ENCODE measurements at regions not wholly inside any gene's neighbourhood (a gene's known extent, or its start where the extent isn't known, plus 50 kb on each side); places are given as distances from the start of the nearest gene placed in this dataset.
"Not testable (repeated sequence)": the region's sequence is repeated elsewhere in the genome, so short reads cannot be mapped to it uniquely, and the experiment has no call there.

GRCh38 chr4:156146571-156146970 is 192.9 kb upstream of the CTSO start:
- no peak for DNase-seq

- DNase-seq = no peak
These were observed 191.3 kb upstream of the CTSO start for GRCh38 chr4:156144961-156145360.

- no peak for DNase-seq
These were observed 185.2 kb upstream of the CTSO start for GRCh38 chr4:156138781-156139280.

GRCh38 chr4:156137679-156138473 is 184.2 kb upstream of the CTSO start:
- no peak for DNase-seq

GRCh38 chr4:156132196-156132595 is 178.5 kb upstream of the CTSO start:
- no peak for DNase-seq

- DNase-seq = no peak
These were observed 174.9 kb upstream of the CTSO start for GRCh38 chr4:156128616-156129015.

- no peak for DNase-seq
These were observed 165.0 kb upstream of the CTSO start for GRCh38 chr4:156118507-156119220.

- no peak for DNase-seq
These were observed 164.1 kb upstream of the CTSO start for GRCh38 chr4:156117743-156118142.

- no peak for DNase-seq
These were observed 163.3 kb upstream of the CTSO start for GRCh38 chr4:156116991-156117390.

GRCh38 chr4:156113138-156113765 is 159.6 kb upstream of the CTSO start:
- DNase-seq = no peak

GRCh38 chr4:156111686-156112085 is 158.0 kb upstream of the CTSO start:
- DNase-seq = no peak

- no peak for DNase-seq
These were observed 156.6 kb upstream of the CTSO start for GRCh38 chr4:156109943-156110900.

GRCh38 chr4:156109087-156109486 is 155.4 kb upstream of the CTSO start:
- not testable (repeated sequence) for DNase-seq

- no peak for DNase-seq
These were observed 149.6 kb upstream of the CTSO start for GRCh38 chr4:156103311-156103710.

- DNase-seq = no peak
These were observed 148.7 kb upstream of the CTSO start for GRCh38 chr4:156102411-156102810.

GRCh38 chr4:156101571-156101970 is 147.9 kb upstream of the CTSO start:
- no peak for DNase-seq

GRCh38 chr4:156100651-156101050 is 147.0 kb upstream of the CTSO start:
- no peak for DNase-seq

GRCh38 chr4:156098805-156099204 is 145.1 kb upstream of the CTSO start:
- no peak for DNase-seq

GRCh38 chr4:156085100-156085499 is 131.4 kb upstream of the CTSO start:
- DNase-seq = no peak

- DNase-seq = no peak
These were observed 130.7 kb upstream of the CTSO start for GRCh38 chr4:156084373-156084772.

- DNase-seq = no peak
These were observed 120.3 kb upstream of the CTSO start for GRCh38 chr4:156073976-156074375.

- DNase-seq = no peak
These were observed 107.0 kb upstream of the CTSO start for GRCh38 chr4:156060661-156061060.

GRCh38 chr4:156053174-156053573 is 99.5 kb upstream of the CTSO start:
- DNase-seq = no peak

All from KG1 (cell line).